Esophagus squamous epithelium (tissue), 4 donors: ENCODE measurements at regions not wholly inside any gene's neighbourhood (a gene's known extent, or its start where the extent isn't known, plus 50 kb on each side); places are given as distances from the start of the nearest gene placed in this dataset.

Source experiments
- CTCF ChIP-seq, 6 experiments: fragments of 450-650 bp in 4 of 6; fragments of 200-600 bp in 2 of 6; sonication (generic) in 2 of 6; IDR thresholded peaks; one replicate each; pipeline ENCODE4 v1.5.1; 2016 to 2019; ENCODE audit warnings: antibody characterized with exemption in 6 of 6, mild to moderate bottlenecking in 4 of 6, moderate library complexity in 4 of 6
- POLR2A ChIP-seq, 4 donors: fragments of 450-650 bp; IDR thresholded peaks; one replicate each; pipeline ENCODE4 v1.6.1; 2017; ENCODE audit warnings: antibody characterized with exemption in 4 of 4, mild to moderate bottlenecking in 4 of 4, moderate library complexity in 3 of 4

- TF ChIP-seq CTCF (IDR thresholded peaks at IDR 0.05) = no peak
- TF ChIP-seq POLR2A (IDR thresholded peaks at IDR 0.05) = no peak
Measured at GRCh38 chr9:81423589-81424326, 265.6 kb downstream of the TLE1 start.
